ENCODE measurements at regions not wholly inside any gene's neighbourhood (a gene's known extent, or its start where the extent isn't known, plus 50 kb on each side); places are given as distances from the start of the nearest gene placed in this dataset.
"Not testable (repeated sequence)": the region's sequence is repeated elsewhere in the genome, so short reads cannot be mapped to it uniquely, and the experiment has no call there.

GRCh38 chr2:111514138-111514537 is 369.9 kb downstream of the ANAPC1 start:
- not testable (repeated sequence) for TF ChIP-seq CTCF, POLR2A (IDR thresholded peaks at IDR 0.05)

All from Peyer's patch (tissue), 4 donors.